PC-9 (cell line): ENCODE measurements at regions not wholly inside any gene's neighbourhood (a gene's known extent, or its start where the extent isn't known, plus 50 kb on each side); places are given as distances from the start of the nearest gene placed in this dataset.

Experiments used
- CTCF ChIP-seq: fragments of 200-600 bp; sonication (generic); conservative IDR thresholded peaks from 2 replicates; pipeline ENCODE4 v1.6.1; 2017; ENCODE audit warnings: mixed run types, antibody characterized with exemption, mild to moderate bottlenecking, moderate library complexity
- EZH2 ChIP-seq: fragments of 200-600 bp; sonication (generic); IDR thresholded peaks from 2 replicates; pipeline ENCODE4 v1.8.0; 2017; ENCODE audit warnings: antibody characterized with exemption, low read depth

GRCh38 chr18:78108554-78108953 is 858.9 kb downstream of the GALR1 start:
- TF ChIP-seq CTCF, result no peak
- no peak for TF ChIP-seq EZH2
